Loucy (cell line): ENCODE measurements at regions not wholly inside any gene's neighbourhood (a gene's known extent, or its start where the extent isn't known, plus 50 kb on each side); places are given as distances from the start of the nearest gene placed in this dataset.
"Not testable (repeated sequence)": the region's sequence is repeated elsewhere in the genome, so short reads cannot be mapped to it uniquely, and the experiment has no call there.

Experiments used
- EZH2phosphoT487 ChIP-seq: fragments of 200-600 bp; IDR thresholded peaks from 2 replicates; pipeline ENCODE4 v1.6.1; 2018; ENCODE audit warnings: antibody characterized with exemption, mild to moderate bottlenecking, moderate library complexity, borderline replicate concordance
- TF ChIP-seq, protein P1 (sequence below): fragments of 200-600 bp; sonication (generic); conservative IDR thresholded peaks from 2 replicates; pipeline ENCODE4 v1.5.1; 2014; ENCODE audit warnings: mild to moderate bottlenecking, antibody characterized with exemption, low read length

DNA sequence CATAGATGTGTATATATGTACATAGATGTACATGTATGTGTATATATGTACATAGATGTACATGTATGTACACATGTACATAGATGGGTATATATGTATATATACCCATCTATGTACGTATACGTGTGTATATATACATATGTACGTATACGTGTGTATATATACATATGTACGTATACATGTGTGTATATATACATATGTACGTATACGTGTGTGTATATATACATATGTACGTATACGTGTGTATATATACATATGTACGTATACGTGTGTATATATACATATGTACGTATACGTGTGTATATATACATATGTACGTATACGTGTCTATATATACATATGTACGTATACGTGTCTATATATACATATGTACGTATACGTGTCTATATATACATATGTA is 1388.8 kb downstream of the CDH8 start:
- TF ChIP-seq, protein P1, sequence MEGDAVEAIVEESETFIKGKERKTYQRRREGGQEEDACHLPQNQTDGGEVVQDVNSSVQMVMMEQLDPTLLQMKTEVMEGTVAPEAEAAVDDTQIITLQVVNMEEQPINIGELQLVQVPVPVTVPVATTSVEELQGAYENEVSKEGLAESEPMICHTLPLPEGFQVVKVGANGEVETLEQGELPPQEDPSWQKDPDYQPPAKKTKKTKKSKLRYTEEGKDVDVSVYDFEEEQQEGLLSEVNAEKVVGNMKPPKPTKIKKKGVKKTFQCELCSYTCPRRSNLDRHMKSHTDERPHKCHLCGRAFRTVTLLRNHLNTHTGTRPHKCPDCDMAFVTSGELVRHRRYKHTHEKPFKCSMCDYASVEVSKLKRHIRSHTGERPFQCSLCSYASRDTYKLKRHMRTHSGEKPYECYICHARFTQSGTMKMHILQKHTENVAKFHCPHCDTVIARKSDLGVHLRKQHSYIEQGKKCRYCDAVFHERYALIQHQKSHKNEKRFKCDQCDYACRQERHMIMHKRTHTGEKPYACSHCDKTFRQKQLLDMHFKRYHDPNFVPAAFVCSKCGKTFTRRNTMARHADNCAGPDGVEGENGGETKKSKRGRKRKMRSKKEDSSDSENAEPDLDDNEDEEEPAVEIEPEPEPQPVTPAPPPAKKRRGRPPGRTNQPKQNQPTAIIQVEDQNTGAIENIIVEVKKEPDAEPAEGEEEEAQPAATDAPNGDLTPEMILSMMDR: not testable (repeated sequence)
- not testable (repeated sequence) for TF ChIP-seq EZH2phosphoT487
